DMS 273 (cell line): ENCODE measurements at regions not wholly inside any gene's neighbourhood (a gene's known extent, or its start where the extent isn't known, plus 50 kb on each side); places are given as distances from the start of the nearest gene placed in this dataset.

Source experiments
- DNase-seq: peaks from one replicate; lab custom pipeline; 2025; ENCODE audit not compliant: unreplicated experiment; lab: John Stamatoyannopoulos, UW

GRCh38 chr6:104123227-104123626 lies 736.5 kb downstream of the HACE1 start:
- no peak for DNase-seq

GRCh38 chr6:104118274-104118673 lies 741.4 kb downstream of the HACE1 start:
- DNase-seq, result no peak

- DNase-seq, result no peak
Measured at GRCh38 chr6:104109806-104110205, 749.9 kb downstream of the HACE1 start.

GRCh38 chr6:104108634-104109033 lies 751.1 kb downstream of the HACE1 start:
- DNase-seq, result no peak

GRCh38 chr6:104095661-104096416 lies 763.9 kb downstream of the HACE1 start:
- no peak for DNase-seq

- no peak for DNase-seq
Measured at GRCh38 chr6:104087765-104088164, 772.0 kb downstream of the HACE1 start.

- DNase-seq, result no peak
Measured at GRCh38 chr6:104068281-104068680, 791.4 kb downstream of the HACE1 start.

- no peak for DNase-seq
Measured at GRCh38 chr6:104064876-104065275, 794.8 kb downstream of the HACE1 start.

- no peak for DNase-seq
Measured at GRCh38 chr6:104050455-104050854, 809.3 kb downstream of the HACE1 start.

GRCh38 chr6:104046426-104046825 lies 813.3 kb downstream of the HACE1 start:
- DNase-seq, result no peak

GRCh38 chr6:104031346-104031745 lies 828.4 kb downstream of the HACE1 start:
- DNase-seq, result no peak

GRCh38 chr6:104022126-104022525 lies 837.6 kb downstream of the HACE1 start:
- no peak for DNase-seq

GRCh38 chr6:104019075-104019753 lies 840.5 kb downstream of the HACE1 start:
- no peak for DNase-seq

GRCh38 chr6:104017410-104018381 lies 842.0 kb downstream of the HACE1 start:
- DNase-seq, result no peak

- DNase-seq, result no peak
Measured at GRCh38 chr6:104014163-104014959, 845.4 kb downstream of the HACE1 start.

- no peak for DNase-seq
Measured at GRCh38 chr6:104013312-104013971, 846.3 kb downstream of the HACE1 start.

GRCh38 chr6:104010897-104011296 lies 848.8 kb downstream of the HACE1 start:
- DNase-seq, result no peak

- DNase-seq, result peak; percentile 10
Measured at GRCh38 chr6:104003803-104004516, 855.8 kb downstream of the HACE1 start.

GRCh38 chr6:103995571-103995970 lies 864.1 kb downstream of the HACE1 start:
- DNase-seq, result no peak
